Loucy (cell line): ENCODE measurements at regions not wholly inside any gene's neighbourhood (a gene's known extent, or its start where the extent isn't known, plus 50 kb on each side); places are given as distances from the start of the nearest gene placed in this dataset.

ENCODE experiments used
- H2AFZ ChIP-seq: fragments of 200-600 bp; sonication (generic); 2 replicates; pipeline ENCODE4 v1.6.0; 2016; ENCODE audit warnings: antibody characterized with exemption, mild to moderate bottlenecking, low read length, moderate library complexity
- H3F3A ChIP-seq: fragments of 200-600 bp; 2 replicates; pipeline ENCODE4 v1.6.0; 2016; ENCODE audit warnings: antibody characterized with exemption, low read depth, mild to moderate bottlenecking
- H3K27me3 ChIP-seq: fragments of 200-600 bp; sonication (generic); 2 replicates; pipeline ENCODE4 v1.6.1; 2014; ENCODE audit warnings: low read length, mild to moderate bottlenecking; ENCODE audit not compliant: insufficient read depth, poor library complexity, severe bottlenecking
- H3K36me3 ChIP-seq: fragments of 200-600 bp; sonication (generic); 2 replicates; pipeline ENCODE4 v1.6.1; 2016; ENCODE audit warnings: low read length; ENCODE audit not compliant: insufficient read depth
- H3K4me1 ChIP-seq: fragments of 200-600 bp; sonication (generic); 2 replicates; pipeline ENCODE4 v1.5.1; 2014; ENCODE audit warnings: low read length, mild to moderate bottlenecking; ENCODE audit not compliant: insufficient read depth, poor library complexity, severe bottlenecking
- H3K4me2 ChIP-seq: fragments of 200-600 bp; sonication (generic); 2 replicates; pipeline ENCODE4 v1.6.0; 2014; ENCODE audit warnings: antibody characterized with exemption, low read length, low read depth, mild to moderate bottlenecking; ENCODE audit not compliant: poor library complexity, severe bottlenecking
- H3K4me3 ChIP-seq: fragments of 200-600 bp; sonication (generic); 2 replicates; pipeline ENCODE4 v1.5.1; 2014; ENCODE audit warnings: low read length, mild to moderate bottlenecking, mixed read lengths; ENCODE audit not compliant: poor library complexity, severe bottlenecking
- H3K79me2 ChIP-seq: fragments of 200-600 bp; sonication (generic); 2 replicates; pipeline ENCODE4 v1.6.1; 2014; ENCODE audit warnings: low read length; ENCODE audit not compliant: insufficient read depth
- H3K9ac ChIP-seq: fragments of 200-600 bp; sonication (generic); 2 replicates; pipeline ENCODE4 v1.6.0; 2014; ENCODE audit warnings: mild to moderate bottlenecking, low read depth, low read length, moderate library complexity; ENCODE audit not compliant: poor library complexity, severe bottlenecking
- H3K9me2 ChIP-seq: fragments of 200-600 bp; sonication (generic); replicated peaks from 2 replicates; pipeline ENCODE4 v1.6.1; 2016; ENCODE audit warnings: low read depth, low read length, mixed read lengths
- H3K9me3 ChIP-seq: fragments of 200-600 bp; sonication (generic); 2 replicates; pipeline ENCODE4 v1.6.1; 2014; ENCODE audit warnings: mild to moderate bottlenecking, antibody characterized with exemption, low read length, low read depth; ENCODE audit not compliant: insufficient read depth
- H4K20me1 ChIP-seq: fragments of 200-600 bp; sonication (generic); 2 replicates; pipeline ENCODE4 v1.6.0; 2014; ENCODE audit warnings: antibody characterized with exemption, low read length, mild to moderate bottlenecking; ENCODE audit not compliant: insufficient read depth, poor library complexity, severe bottlenecking
- CTCF ChIP-seq: fragments of 200-600 bp; sonication (generic); conservative IDR thresholded peaks from 2 replicates; pipeline ENCODE4 v1.5.1; 2014; ENCODE audit warnings: mild to moderate bottlenecking, antibody characterized with exemption, low read length
- EZH2phosphoT487 ChIP-seq: fragments of 200-600 bp; IDR thresholded peaks from 2 replicates; pipeline ENCODE4 v1.6.1; 2018; ENCODE audit warnings: antibody characterized with exemption, mild to moderate bottlenecking, moderate library complexity, borderline replicate concordance

GRCh38 chr13:80040196-80040980 lies 300.5 kb downstream of the SPRY2 start:
- H3K4me1 ChIP-seq, result no peaks in the 10 kb centered on the region
- H2AFZ ChIP-seq, result no peak overlapping the region
- no peaks in the 10 kb centered on the region for H3K79me2 ChIP-seq
- no peaks in the 10 kb centered on the region for H3K9me3 ChIP-seq
- no peaks in the 10 kb centered on the region for H3K9me2 ChIP-seq
- no peaks in the 10 kb centered on the region for H3K36me3 ChIP-seq
- no peaks in the 10 kb centered on the region for H4K20me1 ChIP-seq
- H3K9ac ChIP-seq, result no peak overlapping the region
- H3K27me3 ChIP-seq, result no peaks in the 10 kb centered on the region
- TF ChIP-seq CTCF (no peak), EZH2phosphoT487 (no peak)
- no peak overlapping the region for H3K4me3 ChIP-seq
- no peaks in the 10 kb centered on the region for H3F3A ChIP-seq
- H3K4me2 ChIP-seq, result no peak overlapping the region

DNA sequence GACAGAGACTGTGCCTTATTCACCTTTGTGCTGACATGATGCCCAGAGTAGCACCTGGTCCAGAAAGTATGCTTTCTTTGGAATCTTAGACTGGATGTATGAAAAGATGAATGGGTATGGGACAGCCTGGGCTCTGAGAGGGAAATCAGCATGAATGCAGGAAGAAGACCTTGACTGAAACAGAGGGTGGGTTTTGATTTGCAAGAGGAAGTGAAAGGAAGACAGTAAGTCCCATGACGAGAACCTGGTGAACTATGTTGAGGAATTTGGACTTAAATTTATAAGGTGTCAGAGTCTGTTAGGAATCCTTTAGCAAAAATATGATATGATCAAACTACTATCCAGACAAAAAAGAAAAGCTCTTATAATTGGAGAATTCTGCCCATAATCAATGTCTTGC lies 301.9 kb downstream of the SPRY2 start:
- H4K20me1 ChIP-seq, result no peaks in the 10 kb centered on the region
- no peaks in the 10 kb centered on the region for H3K9me3 ChIP-seq
- H2AFZ ChIP-seq, result no peak overlapping the region
- H3K36me3 ChIP-seq, result no peaks in the 10 kb centered on the region
- no peak overlapping the region for H3K4me3 ChIP-seq
- H3K9me2 ChIP-seq, result no peaks in the 10 kb centered on the region
- H3F3A ChIP-seq, result no peaks in the 10 kb centered on the region
- no peak overlapping the region for H3K4me2 ChIP-seq
- no peak overlapping the region for H3K9ac ChIP-seq
- TF ChIP-seq EZH2phosphoT487 (no peak), CTCF (no peak)
- H3K4me1 ChIP-seq, result no peaks in the 10 kb centered on the region
- no peaks in the 10 kb centered on the region for H3K27me3 ChIP-seq
- no peaks in the 10 kb centered on the region for H3K79me2 ChIP-seq

GRCh38 chr13:80038371-80038770 lies 302.6 kb downstream of the SPRY2 start:
- Histone ChIP-seq H3K4me3 (no peak overlapping the region), H3K4me2 (no peak overlapping the region), H3K79me2 (no peaks in the 10 kb centered on the region), H3K36me3 (no peaks in the 10 kb centered on the region), H3K9me3 (no peaks in the 10 kb centered on the region), H3K27me3 (no peaks in the 10 kb centered on the region), H3F3A (no peaks in the 10 kb centered on the region), H2AFZ (no peak overlapping the region), H4K20me1 (no peaks in the 10 kb centered on the region), H3K4me1 (no peaks in the 10 kb centered on the region), H3K9ac (no peak overlapping the region), H3K9me2 (no peaks in the 10 kb centered on the region)
- TF ChIP-seq EZH2phosphoT487 (no peak), CTCF (no peak)
